ENCODE measurements at regions not wholly inside any gene's neighbourhood (a gene's known extent, or its start where the extent isn't known, plus 50 kb on each side); places are given as distances from the start of the nearest gene placed in this dataset.
"Not testable (repeated sequence)": the region's sequence is repeated elsewhere in the genome, so short reads cannot be mapped to it uniquely, and the experiment has no call there.

GRCh38 chr2:65580824-65581223, 148.4 kb upstream of the SPRED2 start:
- no peak for DNase-seq

GRCh38 chr2:65579506-65580235, 147.3 kb upstream of the SPRED2 start:
- no peak for DNase-seq

- DNase-seq = no peak
Observed at GRCh38 chr2:65577654-65578053, 145.3 kb upstream of the SPRED2 start.

GRCh38 chr2:65576861-65577601, 144.6 kb upstream of the SPRED2 start:
- DNase-seq = no peak

GRCh38 chr2:65576278-65576677, 143.9 kb upstream of the SPRED2 start:
- no peak for DNase-seq

GRCh38 chr2:65574993-65575392, 142.6 kb upstream of the SPRED2 start:
- no peak for DNase-seq

GRCh38 chr2:65568656-65569440, 136.4 kb upstream of the SPRED2 start:
- DNase-seq = not testable (repeated sequence)

- DNase-seq = no peak
Observed at GRCh38 chr2:65566617-65567016, 134.2 kb upstream of the SPRED2 start.

- no peak for DNase-seq
Observed at GRCh38 chr2:65565681-65566080, 133.3 kb upstream of the SPRED2 start.

- no peak for DNase-seq
Observed at GRCh38 chr2:65564299-65564698, 131.9 kb upstream of the SPRED2 start.

- no peak for DNase-seq
Observed at GRCh38 chr2:65562890-65563289, 130.5 kb upstream of the SPRED2 start.

GRCh38 chr2:65558743-65559142, 126.3 kb upstream of the SPRED2 start:
- no peak for DNase-seq

- no peak for DNase-seq
Observed at GRCh38 chr2:65557616-65558573, 125.5 kb upstream of the SPRED2 start.

GRCh38 chr2:65554765-65555591, 122.6 kb upstream of the SPRED2 start:
- no peak for DNase-seq

GRCh38 chr2:65553504-65554074, 121.2 kb upstream of the SPRED2 start:
- DNase-seq = no peak

- DNase-seq = no peak
Observed at GRCh38 chr2:65551528-65551927, 119.1 kb upstream of the SPRED2 start.

GRCh38 chr2:65550246-65550645, 117.8 kb upstream of the SPRED2 start:
- DNase-seq = no peak

GRCh38 chr2:65549631-65550030, 117.2 kb upstream of the SPRED2 start:
- DNase-seq = no peak

- no peak for DNase-seq
Observed at GRCh38 chr2:65549257-65549627, 116.8 kb upstream of the SPRED2 start.

GRCh38 chr2:65548576-65549256, 116.3 kb upstream of the SPRED2 start:
- no peak for DNase-seq

GRCh38 chr2:65548064-65548463, 115.7 kb upstream of the SPRED2 start:
- DNase-seq = no peak

Measured in DMS 273 treated with DMSO at 0.1 percent for 48 hours (cell line).